GM10248 (cell line): ENCODE measurements at regions not wholly inside any gene's neighbourhood (a gene's known extent, or its start where the extent isn't known, plus 50 kb on each side); places are given as distances from the start of the nearest gene placed in this dataset.
"Not testable (repeated sequence)": the region's sequence is repeated elsewhere in the genome, so short reads cannot be mapped to it uniquely, and the experiment has no call there.

Source experiments
- CTCF ChIA-PET: fragments of 300-600 bp; sonication (Branson Sonifier 250); formaldehyde crosslinking; extraction: SDS; loops from one replicate; lab custom pipeline; 2021; ENCODE audit warnings: antibody characterized with exemption; lab: Yijun Ruan, JAX
- POLR2A ChIA-PET: fragments of 350-650 bp; sonication (Branson Sonifier 250); formaldehyde crosslinking; extraction: SDS; loops from one replicate; lab custom pipeline; 2020; ENCODE audit warnings: antibody characterized with exemption; lab: Yijun Ruan, JAX
- DNase-seq: peaks from one replicate; pipeline ENCODE4 v3.0.0; 2012; ENCODE audit errors: extremely low spot score
- CTCF ChIP-seq: IDR thresholded peaks from 2 replicates; pipeline ENCODE4 v1.5.1; 2012; ENCODE audit warnings: mild to moderate bottlenecking, low read depth; ENCODE audit errors: extremely low read depth, missing control alignments, control extremely low read depth

- no peak for TF ChIP-seq CTCF
- ChIA-PET POLR2A (no interaction called here), CTCF (interaction anchor here (1.5 kb wide), 1 partner anchor 13 kb away, joined by 3 read pairs; no protein-coding TSS in a partner anchor)
- DNase-seq, result no peak
Measured at GRCh38 chr1:213586587-213586972, 401.2 kb upstream of the PROX1 start.

GRCh38 chr1:213596729-213597128 lies 391.0 kb upstream of the PROX1 start:
- CTCF ChIA-PET, result no interaction called here
- DNase-seq, result no peak
- TF ChIP-seq CTCF, result no peak
- POLR2A ChIA-PET, result no interaction called here

GRCh38 chr1:213598263-213598662 lies 389.5 kb upstream of the PROX1 start:
- ChIA-PET CTCF (no interaction called here), POLR2A (no interaction called here)
- no peak for TF ChIP-seq CTCF
- no peak for DNase-seq

GRCh38 chr1:213600879-213601278 lies 386.9 kb upstream of the PROX1 start:
- CTCF ChIA-PET, result no interaction called here

GRCh38 chr1:213601705-213602104 lies 386.1 kb upstream of the PROX1 start:
- CTCF ChIA-PET, DNase-seq, POLR2A ChIA-PET: not testable (repeated sequence)

More at GRCh38 chr1:213600879-213601278, 386.9 kb upstream of the PROX1 start:
- POLR2A ChIA-PET, result no interaction called here
- TF ChIP-seq CTCF, result no peak
- DNase-seq, result no peak

GRCh38 chr1:213602796-213603486 lies 384.8 kb upstream of the PROX1 start:
- ChIA-PET CTCF (no interaction called here), POLR2A (no interaction called here)
- no peak for DNase-seq
- TF ChIP-seq CTCF, result no peak

GRCh38 chr1:213604477-213604876 lies 383.3 kb upstream of the PROX1 start:
- TF ChIP-seq CTCF, result no peak
- ChIA-PET CTCF (interaction anchor here (0.8 kb wide), 1 partner anchor 21 kb away, joined by 3 read pairs; no protein-coding TSS in a partner anchor), POLR2A (no interaction called here)
- DNase-seq, result no peak
